ENCODE measurements at regions not wholly inside any gene's neighbourhood (a gene's known extent, or its start where the extent isn't known, plus 50 kb on each side); places are given as distances from the start of the nearest gene placed in this dataset.

DNA sequence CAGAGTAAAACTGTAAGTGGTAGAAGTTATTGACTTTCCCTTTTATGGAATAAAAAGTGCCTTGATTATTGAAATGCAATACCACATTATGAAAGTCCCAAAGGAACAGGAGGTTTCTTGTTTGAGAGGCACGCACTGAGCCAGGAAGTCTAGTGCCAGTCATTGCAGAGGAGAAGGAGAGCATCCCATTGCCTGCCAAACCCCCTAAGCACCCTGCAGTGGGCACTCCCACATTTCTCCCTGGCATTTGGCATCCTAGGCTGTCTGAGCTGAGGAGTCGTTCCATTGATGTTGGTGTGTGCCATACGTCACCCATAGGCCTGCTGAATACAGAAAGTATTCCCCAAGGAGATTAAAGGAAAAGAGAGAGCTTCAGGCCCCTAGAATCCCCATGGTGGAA, 85.7 kb upstream of the MBNL2 start:
- FAIRE-seq (no peak), DNase-seq (ENCODE audit: low read depth, low spot score) (no peak)
- Histone ChIP-seq H3K27ac (ENCODE audit: control insufficient read depth, insufficient read depth, low read length) (no peak overlapping the region), H3K4me1 (ENCODE audit: control insufficient read depth, extremely low read depth, insufficient read depth, low read length) (peaks cover 6% of the 10 kb centered on the region), H4K20me1 (ENCODE audit: control insufficient read depth, extremely low read depth, insufficient read depth, low read length) (no peaks in the 10 kb centered on the region), H3K4me2 (ENCODE audit: control insufficient read depth, extremely low read depth, insufficient read depth, low read depth, low read length) (no peak overlapping the region), H3K9me3 (ENCODE audit: control insufficient read depth, low read depth, low read length) (no peaks in the 10 kb centered on the region), H3K79me2 (ENCODE audit: control insufficient read depth, insufficient read depth, low read length) (no peaks in the 10 kb centered on the region), H3K36me3 (ENCODE audit: control insufficient read depth in 2 of 2, extremely low read depth in 1 of 2, insufficient read depth in 2 of 2, low read length in 2 of 2) (no peaks in the 10 kb centered on the region), H3K9ac (ENCODE audit: control insufficient read depth, extremely low read depth, insufficient read depth, low read length) (no peak overlapping the region), H2AFZ (ENCODE audit: control insufficient read depth, low read length) (no peak overlapping the region), H3K27me3 (ENCODE audit: control insufficient read depth, extremely low read depth, insufficient read depth, low read length) (no peaks in the 10 kb centered on the region), H3K4me3 (ENCODE audit: control insufficient read depth in 2 of 3, extremely low read depth in 1 of 3, insufficient read depth in 2 of 3, low read depth in 1 of 3, low read length in 3 of 3) (no peak overlapping the region), H3K9me1 (ENCODE audit: control insufficient read depth, extremely low read depth, insufficient read depth, low read length) (no peaks in the 10 kb centered on the region)
- TF ChIP-seq, protein P1, sequence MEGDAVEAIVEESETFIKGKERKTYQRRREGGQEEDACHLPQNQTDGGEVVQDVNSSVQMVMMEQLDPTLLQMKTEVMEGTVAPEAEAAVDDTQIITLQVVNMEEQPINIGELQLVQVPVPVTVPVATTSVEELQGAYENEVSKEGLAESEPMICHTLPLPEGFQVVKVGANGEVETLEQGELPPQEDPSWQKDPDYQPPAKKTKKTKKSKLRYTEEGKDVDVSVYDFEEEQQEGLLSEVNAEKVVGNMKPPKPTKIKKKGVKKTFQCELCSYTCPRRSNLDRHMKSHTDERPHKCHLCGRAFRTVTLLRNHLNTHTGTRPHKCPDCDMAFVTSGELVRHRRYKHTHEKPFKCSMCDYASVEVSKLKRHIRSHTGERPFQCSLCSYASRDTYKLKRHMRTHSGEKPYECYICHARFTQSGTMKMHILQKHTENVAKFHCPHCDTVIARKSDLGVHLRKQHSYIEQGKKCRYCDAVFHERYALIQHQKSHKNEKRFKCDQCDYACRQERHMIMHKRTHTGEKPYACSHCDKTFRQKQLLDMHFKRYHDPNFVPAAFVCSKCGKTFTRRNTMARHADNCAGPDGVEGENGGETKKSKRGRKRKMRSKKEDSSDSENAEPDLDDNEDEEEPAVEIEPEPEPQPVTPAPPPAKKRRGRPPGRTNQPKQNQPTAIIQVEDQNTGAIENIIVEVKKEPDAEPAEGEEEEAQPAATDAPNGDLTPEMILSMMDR (optimal IDR thresholded peaks at IDR 0.05 in 1 of 3, IDR thresholded peaks at IDR 0.05 in 1 of 3, conservative IDR thresholded peaks at IDR 0.05 in 1 of 3; ENCODE audit: extremely low read depth in 1 of 3, insufficient read depth in 2 of 3, low read length in 3 of 3), result no peak
- TF ChIP-seq EZH2 (IDR thresholded peaks at IDR 0.05; ENCODE audit: low read length), result no peak
- dilution Hi-C loops (cut with MboI; ENCODE audit: extremely low pct_ligation_motif_present, low sequenced_read_pairs), result no loop called here

DNA sequence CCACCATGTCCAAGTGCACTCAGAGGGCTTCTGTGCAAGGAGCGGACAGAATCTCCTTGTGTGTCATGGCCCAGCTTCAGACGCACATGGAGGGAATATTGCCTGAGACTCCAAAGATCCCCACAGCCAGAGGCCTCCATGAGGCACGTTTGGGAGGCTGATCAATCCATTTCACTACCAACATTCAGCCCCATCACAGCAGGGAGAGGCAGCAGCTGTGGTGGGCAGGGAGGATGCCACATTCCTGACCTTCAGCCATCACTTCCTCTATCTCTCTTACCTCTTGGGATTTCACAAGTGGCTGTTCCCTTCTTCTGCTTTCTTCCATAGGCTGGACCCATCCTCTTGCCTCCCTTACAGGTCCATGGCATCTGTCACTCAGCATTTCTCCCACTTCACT, 82.4 kb upstream of the MBNL2 start:
- dilution Hi-C loops (cut with MboI; ENCODE audit: extremely low pct_ligation_motif_present, low sequenced_read_pairs), result no loop called here
- H4K20me1 ChIP-seq (ENCODE audit: control insufficient read depth, extremely low read depth, insufficient read depth, low read length), result no peaks in the 10 kb centered on the region
- no peak overlapping the region for H2AFZ ChIP-seq (ENCODE audit: control insufficient read depth, low read length)
- no peaks in the 10 kb centered on the region for H3K36me3 ChIP-seq (ENCODE audit: control insufficient read depth in 2 of 2, extremely low read depth in 1 of 2, insufficient read depth in 2 of 2, low read length in 2 of 2)
- no peaks in the 10 kb centered on the region for H3K9me1 ChIP-seq (ENCODE audit: control insufficient read depth, extremely low read depth, insufficient read depth, low read length)
- no peak overlapping the region for H3K27ac ChIP-seq (ENCODE audit: control insufficient read depth, insufficient read depth, low read length)
- no peaks in the 10 kb centered on the region for H3K79me2 ChIP-seq (ENCODE audit: control insufficient read depth, insufficient read depth, low read length)
- H3K9me3 ChIP-seq (ENCODE audit: control insufficient read depth, low read depth, low read length), result no peaks in the 10 kb centered on the region
- TF ChIP-seq, protein P1 (optimal IDR thresholded peaks at IDR 0.05 in 1 of 3, IDR thresholded peaks at IDR 0.05 in 1 of 3, conservative IDR thresholded peaks at IDR 0.05 in 1 of 3; ENCODE audit: extremely low read depth in 1 of 3, insufficient read depth in 2 of 3, low read length in 3 of 3), result no peak
- no peak overlapping the region for H3K4me2 ChIP-seq (ENCODE audit: control insufficient read depth, extremely low read depth, insufficient read depth, low read depth, low read length)
- no peak overlapping the region for H3K9ac ChIP-seq (ENCODE audit: control insufficient read depth, extremely low read depth, insufficient read depth, low read length)
- DNase-seq (ENCODE audit: low read depth, low spot score) (no peak), FAIRE-seq (no peak)
- no peaks in the 10 kb centered on the region for H3K27me3 ChIP-seq (ENCODE audit: control insufficient read depth, extremely low read depth, insufficient read depth, low read length)
- H3K4me1 ChIP-seq (ENCODE audit: control insufficient read depth, extremely low read depth, insufficient read depth, low read length), result peaks cover 10% of the 10 kb centered on the region
- no peak overlapping the region for H3K4me3 ChIP-seq (ENCODE audit: control insufficient read depth in 2 of 3, extremely low read depth in 1 of 3, insufficient read depth in 2 of 3, low read depth in 1 of 3, low read length in 3 of 3)

Measured in keratinocyte (primary cell).